Ovary (tissue), 3 donors: ENCODE measurements at regions not wholly inside any gene's neighbourhood (a gene's known extent, or its start where the extent isn't known, plus 50 kb on each side); places are given as distances from the start of the nearest gene placed in this dataset.

Source experiments
- EP300 ChIP-seq: sonication (generic); formaldehyde crosslinking; IDR thresholded peaks from one replicate; pipeline ENCODE4 v1.6.1; 2017; ENCODE audit warnings: antibody characterized with exemption
- POLR2A ChIP-seq: fragments of 450-650 bp; IDR thresholded peaks from one replicate; pipeline ENCODE4 v1.6.1; 2017; ENCODE audit warnings: antibody characterized with exemption, mild to moderate bottlenecking, moderate library complexity
- TF ChIP-seq, protein P1 (sequence below), 3 donors: fragments of 450-650 bp in 2 of 3; fragments of 200-600 bp in 1 of 3; IDR thresholded peaks; one replicate each; pipeline versions ENCODE4 v1.5.1 to v1.8.0; 2016 to 2022; ENCODE audit warnings: antibody characterized with exemption in 3 of 3, mild to moderate bottlenecking in 1 of 3
- donor health status: DM: no; HTN: no; CAD: no.

DNA sequence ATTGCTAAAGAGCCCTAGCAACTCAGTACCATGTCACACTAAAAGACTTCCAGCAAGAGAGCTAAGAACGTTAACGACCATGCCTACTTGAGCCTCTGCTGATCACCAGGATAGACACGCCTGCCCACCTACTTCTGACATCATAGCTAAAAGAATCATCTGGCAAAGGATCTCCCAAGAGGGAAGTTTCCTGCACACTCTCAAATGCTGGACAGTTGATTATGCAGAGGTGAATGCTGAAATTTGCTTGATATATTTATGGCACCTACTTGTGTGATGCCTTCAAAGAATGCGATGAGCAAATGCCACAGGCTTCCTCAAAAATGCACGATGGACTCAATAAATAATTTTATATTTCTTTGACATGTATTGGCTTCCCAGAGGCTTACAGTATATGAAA lies 113.6 kb downstream of the GALC start:
- TF ChIP-seq, protein P1, sequence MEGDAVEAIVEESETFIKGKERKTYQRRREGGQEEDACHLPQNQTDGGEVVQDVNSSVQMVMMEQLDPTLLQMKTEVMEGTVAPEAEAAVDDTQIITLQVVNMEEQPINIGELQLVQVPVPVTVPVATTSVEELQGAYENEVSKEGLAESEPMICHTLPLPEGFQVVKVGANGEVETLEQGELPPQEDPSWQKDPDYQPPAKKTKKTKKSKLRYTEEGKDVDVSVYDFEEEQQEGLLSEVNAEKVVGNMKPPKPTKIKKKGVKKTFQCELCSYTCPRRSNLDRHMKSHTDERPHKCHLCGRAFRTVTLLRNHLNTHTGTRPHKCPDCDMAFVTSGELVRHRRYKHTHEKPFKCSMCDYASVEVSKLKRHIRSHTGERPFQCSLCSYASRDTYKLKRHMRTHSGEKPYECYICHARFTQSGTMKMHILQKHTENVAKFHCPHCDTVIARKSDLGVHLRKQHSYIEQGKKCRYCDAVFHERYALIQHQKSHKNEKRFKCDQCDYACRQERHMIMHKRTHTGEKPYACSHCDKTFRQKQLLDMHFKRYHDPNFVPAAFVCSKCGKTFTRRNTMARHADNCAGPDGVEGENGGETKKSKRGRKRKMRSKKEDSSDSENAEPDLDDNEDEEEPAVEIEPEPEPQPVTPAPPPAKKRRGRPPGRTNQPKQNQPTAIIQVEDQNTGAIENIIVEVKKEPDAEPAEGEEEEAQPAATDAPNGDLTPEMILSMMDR (IDR thresholded peaks at IDR 0.05) = no peak
- TF ChIP-seq POLR2A (no peak), EP300 (no peak)
